Neural cell (in vitro differentiated cells): ENCODE measurements at regions not wholly inside any gene's neighbourhood (a gene's known extent, or its start where the extent isn't known, plus 50 kb on each side); places are given as distances from the start of the nearest gene placed in this dataset.

Experiments
- H2AFZ ChIP-seq: fragments of 200-600, 300-800 bp; sonication (generic), shearing (Covaris generic); 2 replicates; pipeline ENCODE4 v1.6.0; 2014; ENCODE audit warnings: low read depth, mild to moderate bottlenecking, antibody characterized with exemption, low read length, moderate library complexity
- H3F3A ChIP-seq: fragments of 200-600 bp; shearing (Covaris generic); 2 replicates; pipeline ENCODE4 v1.6.1; 2016; ENCODE audit warnings: mild to moderate bottlenecking, moderate library complexity, mixed read lengths, antibody characterized with exemption, low read length; ENCODE audit not compliant: insufficient read depth, poor library complexity, severe bottlenecking
- H3K27ac ChIP-seq: fragments of 200-600, 300-800 bp; sonication (generic), shearing (Covaris generic); 2 replicates; pipeline ENCODE4 v1.5.1; 2014; ENCODE audit warnings: mild to moderate bottlenecking, low read length, moderate library complexity
- H3K27me3 ChIP-seq: fragments of 300-800, 200-600 bp; sonication (generic), shearing (Covaris generic); 2 replicates; pipeline ENCODE4 v1.6.0; 2014; ENCODE audit warnings: mild to moderate bottlenecking, low read depth, low read length, moderate library complexity; ENCODE audit not compliant: insufficient read depth
- H3K36me3 ChIP-seq: fragments of 300-800, 200-600 bp; sonication (generic), shearing (Covaris generic); 2 replicates; pipeline ENCODE4 v1.5.1; 2014; ENCODE audit warnings: mild to moderate bottlenecking, antibody characterized with exemption, low read length, moderate library complexity; ENCODE audit not compliant: insufficient read depth
- H3K4me2 ChIP-seq: fragments of 300-800, 200-600 bp; sonication (generic), shearing (Covaris generic); 2 replicates; pipeline ENCODE4 v1.6.0; 2014; ENCODE audit warnings: mild to moderate bottlenecking, low read length
- H3K4me3 ChIP-seq: fragments of 300-800, 200-600 bp; sonication (generic), shearing (Covaris generic); 2 replicates; pipeline ENCODE4 v1.5.1; 2014; ENCODE audit warnings: mild to moderate bottlenecking, low read length, moderate library complexity
- H3K79me2 ChIP-seq: fragments of 200-600 bp; shearing (Covaris generic); replicated peaks from 2 replicates; pipeline ENCODE4 v1.6.0; 2014; ENCODE audit warnings: mild to moderate bottlenecking, low read length, moderate library complexity; ENCODE audit not compliant: insufficient read depth
- H3K9ac ChIP-seq: fragments of 300-800, 200-600 bp; sonication (generic), shearing (Covaris generic); 2 replicates; pipeline ENCODE4 v1.6.1; 2016; ENCODE audit warnings: mild to moderate bottlenecking, low read length, mixed read lengths
- H3K9me2 ChIP-seq: fragments of 200-600 bp; shearing (Covaris generic); 2 replicates; pipeline ENCODE4 v1.6.1; 2016; ENCODE audit warnings: mild to moderate bottlenecking, low read length, mixed read lengths; ENCODE audit not compliant: insufficient read depth
- H3K9me3 ChIP-seq: fragments of 200-600, 300-800 bp; sonication (generic), shearing (Covaris generic); 2 replicates; pipeline ENCODE4 v1.6.1; 2016; ENCODE audit warnings: mild to moderate bottlenecking, mixed run types, low read length, moderate library complexity, mixed read lengths
- H4K20me1 ChIP-seq: fragments of 200-600 bp; shearing (Covaris generic); 2 replicates; pipeline ENCODE4 v1.6.1; 2016; ENCODE audit warnings: mild to moderate bottlenecking, mixed run types; ENCODE audit not compliant: insufficient read depth
- CTCF ChIP-seq: fragments of 450-650 bp; IDR thresholded peaks from 2 replicates; pipeline ENCODE4 v1.5.1; 2014; ENCODE audit warnings: antibody characterized with exemption, mild to moderate bottlenecking, moderate library complexity; ENCODE audit not compliant: poor library complexity, severe bottlenecking
- EP300 ChIP-seq: fragments of 450-650 bp; conservative IDR thresholded peaks from 2 replicates; pipeline ENCODE4 v1.6.1; 2014; ENCODE audit warnings: antibody characterized with exemption, mild to moderate bottlenecking, moderate library complexity; ENCODE audit not compliant: poor library complexity, severe bottlenecking
- EZH2 ChIP-seq: fragments of 200-600, 300-800 bp; shearing (Covaris generic), sonication (generic); IDR thresholded peaks from 2 replicates; pipeline ENCODE4 v1.6.1; 2014; ENCODE audit warnings: antibody characterized with exemption, low read length, borderline replicate concordance, mild to moderate bottlenecking; ENCODE audit not compliant: insufficient read depth, poor library complexity, severe bottlenecking
- MXI1 ChIP-seq: fragments of 450-650 bp; conservative IDR thresholded peaks from 2 replicates; pipeline ENCODE4 v1.6.1; 2014; ENCODE audit warnings: antibody characterized with exemption, mild to moderate bottlenecking; ENCODE audit not compliant: poor library complexity, severe bottlenecking
- POLR2AphosphoS5 ChIP-seq: IDR thresholded peaks from 2 replicates; pipeline ENCODE4 v1.6.1; 2012
- RAD21 ChIP-seq: fragments of 450-650 bp; conservative IDR thresholded peaks from 2 replicates; pipeline ENCODE4 v1.6.1; 2014; ENCODE audit warnings: antibody characterized with exemption, mild to moderate bottlenecking, moderate library complexity
- REST ChIP-seq: IDR thresholded peaks from 2 replicates; pipeline ENCODE4 v1.6.1; 2012; ENCODE audit warnings: borderline replicate concordance
- SMC3 ChIP-seq: fragments of 450-650 bp; conservative IDR thresholded peaks from 2 replicates; pipeline ENCODE4 v1.6.1; 2014; ENCODE audit warnings: antibody characterized with exemption, mild to moderate bottlenecking, moderate library complexity; ENCODE audit not compliant: poor library complexity
- TAF1 ChIP-seq: IDR thresholded peaks from 2 replicates; pipeline ENCODE4 v1.6.1; 2012; ENCODE audit warnings: low read depth

- H3K9me3 ChIP-seq: no peaks in the 10 kb centered on the region
- no peak for TF ChIP-seq CTCF
- TF ChIP-seq REST: no peak
- TF ChIP-seq EP300: no peak
- TF ChIP-seq SMC3: no peak
- no peak for TF ChIP-seq MXI1
- no peak for TF ChIP-seq RAD21
- no peak for TF ChIP-seq TAF1
- TF ChIP-seq POLR2AphosphoS5: no peak
- no peak for TF ChIP-seq EZH2
- H3K27ac ChIP-seq: no peak overlapping the region
- no peak overlapping the region for H3K9ac ChIP-seq
- H2AFZ ChIP-seq: no peak overlapping the region
- no peaks in the 10 kb centered on the region for H3K36me3 ChIP-seq
- H3K4me2 ChIP-seq: no peak overlapping the region
- H4K20me1 ChIP-seq: no peaks in the 10 kb centered on the region
- no peaks in the 10 kb centered on the region for H3F3A ChIP-seq
- H3K4me3 ChIP-seq: no peak overlapping the region
- no peaks in the 10 kb centered on the region for H3K27me3 ChIP-seq
- no peaks in the 10 kb centered on the region for H3K9me2 ChIP-seq
- H3K79me2 ChIP-seq: no peaks in the 10 kb centered on the region
Observed at GRCh38 chr9:21608200-21608599, 126.1 kb upstream of the IFNE start.

GRCh38 chr9:21609506-21609905, 127.4 kb upstream of the IFNE start:
- no peaks in the 10 kb centered on the region for H3K79me2 ChIP-seq
- TF ChIP-seq MXI1 (no peak), EP300 (no peak), SMC3 (no peak), POLR2AphosphoS5 (no peak), TAF1 (no peak), EZH2 (no peak), RAD21 (no peak), REST (no peak), CTCF (no peak)
- H3K36me3 ChIP-seq: no peaks in the 10 kb centered on the region
- no peaks in the 10 kb centered on the region for H4K20me1 ChIP-seq
- no peaks in the 10 kb centered on the region for H3K9me2 ChIP-seq
- no peak overlapping the region for H3K4me2 ChIP-seq
- no peaks in the 10 kb centered on the region for H3K27me3 ChIP-seq
- no peak overlapping the region for H3K9ac ChIP-seq
- H3K9me3 ChIP-seq: no peaks in the 10 kb centered on the region
- no peak overlapping the region for H2AFZ ChIP-seq
- H3K27ac ChIP-seq: no peak overlapping the region
- H3K4me3 ChIP-seq: no peak overlapping the region
- no peaks in the 10 kb centered on the region for H3F3A ChIP-seq
